OCI-LY1 (cell line): ENCODE measurements at regions not wholly inside any gene's neighbourhood (a gene's known extent, or its start where the extent isn't known, plus 50 kb on each side); places are given as distances from the start of the nearest gene placed in this dataset.

ENCODE experiments used
- H2AFZ ChIP-seq: fragments of 200-600 bp; sonication (generic), shearing (Covaris generic); 2 replicates; pipeline ENCODE4 v1.6.0; 2014; ENCODE audit warnings: antibody characterized with exemption, mild to moderate bottlenecking, low read length
- H3F3A ChIP-seq: fragments of 200-600 bp; sonication (generic), shearing (Covaris generic); 2 replicates; pipeline ENCODE4 v1.6.0; 2014; ENCODE audit warnings: mild to moderate bottlenecking, antibody characterized with exemption, low read length, moderate library complexity; ENCODE audit not compliant: insufficient read depth
- H3K27ac ChIP-seq: fragments of 200-600 bp; sonication (generic); 2 replicates; pipeline ENCODE4 v1.5.1; 2014; ENCODE audit warnings: low read length, mixed run types, mild to moderate bottlenecking, low read depth; ENCODE audit not compliant: poor library complexity, severe bottlenecking
- H3K27me3 ChIP-seq: fragments of 200-600 bp; sonication (generic); 2 replicates; pipeline ENCODE4 v1.6.0; 2014; ENCODE audit warnings: antibody characterized with exemption, mild to moderate bottlenecking, low read length, moderate library complexity; ENCODE audit not compliant: insufficient read depth
- H3K36me3 ChIP-seq: fragments of 200-600 bp; sonication (generic); 2 replicates; pipeline ENCODE4 v1.6.1; 2014; ENCODE audit warnings: mild to moderate bottlenecking, antibody characterized with exemption, low read length, moderate library complexity, mixed read lengths; ENCODE audit not compliant: insufficient read depth
- H3K4me1 ChIP-seq: fragments of 200-600 bp; sonication (generic); 2 replicates; pipeline ENCODE4 v1.5.1; 2014; ENCODE audit warnings: mild to moderate bottlenecking, low read length, moderate library complexity; ENCODE audit not compliant: insufficient read depth, severe bottlenecking
- H3K4me2 ChIP-seq: fragments of 200-600 bp; sonication (generic), shearing (Covaris generic); 2 replicates; pipeline ENCODE4 v1.6.1; 2014; ENCODE audit warnings: low read length
- H3K4me3 ChIP-seq: fragments of 200-600 bp; sonication (generic); 2 replicates; pipeline ENCODE4 v1.5.1; 2014; ENCODE audit warnings: low read length, low read depth, mild to moderate bottlenecking, mixed read lengths; ENCODE audit not compliant: poor library complexity, severe bottlenecking
- H3K79me2 ChIP-seq: fragments of 200-600 bp; shearing (Covaris generic); 2 replicates; pipeline ENCODE4 v1.6.1; 2016; ENCODE audit warnings: mixed run types, low read length, mixed read lengths; ENCODE audit not compliant: insufficient read depth
- H3K9ac ChIP-seq: fragments of 200-600 bp; sonication (generic), shearing (Covaris generic); 2 replicates; pipeline ENCODE4 v1.6.1; 2014; ENCODE audit warnings: mild to moderate bottlenecking, low read length, mixed read lengths
- H3K9me2 ChIP-seq: fragments of 200-600 bp; sonication (generic), shearing (Covaris generic); 2 replicates; pipeline ENCODE4 v1.6.1; 2014; ENCODE audit warnings: low read depth, mild to moderate bottlenecking, low read length, mixed read lengths
- H3K9me3 ChIP-seq: fragments of 200-600 bp; shearing (Covaris generic); 2 replicates; pipeline ENCODE4 v1.6.1; 2014; ENCODE audit warnings: low read length, mixed read lengths
- H4K20me1 ChIP-seq: fragments of 200-600 bp; sonication (generic), shearing (Covaris generic); 2 replicates; pipeline ENCODE4 v1.6.0; 2016; ENCODE audit warnings: mild to moderate bottlenecking, low read length; ENCODE audit not compliant: insufficient read depth
- EZH2 ChIP-seq: fragments of 200-600 bp; sonication (generic), shearing (Covaris generic); IDR thresholded peaks from 2 replicates; pipeline ENCODE4 v1.8.0; 2017; ENCODE audit warnings: borderline replicate concordance, mixed run types, mild to moderate bottlenecking, antibody characterized with exemption, low read length, moderate library complexity, mixed read lengths
- TF ChIP-seq, protein P1 (sequence below): fragments of 200-600 bp; sonication (generic), shearing (Covaris generic); IDR thresholded peaks from 2 replicates; pipeline ENCODE4 v1.5.1; 2017; ENCODE audit warnings: mild to moderate bottlenecking, antibody characterized with exemption, low read length, moderate library complexity, mixed read lengths

DNA sequence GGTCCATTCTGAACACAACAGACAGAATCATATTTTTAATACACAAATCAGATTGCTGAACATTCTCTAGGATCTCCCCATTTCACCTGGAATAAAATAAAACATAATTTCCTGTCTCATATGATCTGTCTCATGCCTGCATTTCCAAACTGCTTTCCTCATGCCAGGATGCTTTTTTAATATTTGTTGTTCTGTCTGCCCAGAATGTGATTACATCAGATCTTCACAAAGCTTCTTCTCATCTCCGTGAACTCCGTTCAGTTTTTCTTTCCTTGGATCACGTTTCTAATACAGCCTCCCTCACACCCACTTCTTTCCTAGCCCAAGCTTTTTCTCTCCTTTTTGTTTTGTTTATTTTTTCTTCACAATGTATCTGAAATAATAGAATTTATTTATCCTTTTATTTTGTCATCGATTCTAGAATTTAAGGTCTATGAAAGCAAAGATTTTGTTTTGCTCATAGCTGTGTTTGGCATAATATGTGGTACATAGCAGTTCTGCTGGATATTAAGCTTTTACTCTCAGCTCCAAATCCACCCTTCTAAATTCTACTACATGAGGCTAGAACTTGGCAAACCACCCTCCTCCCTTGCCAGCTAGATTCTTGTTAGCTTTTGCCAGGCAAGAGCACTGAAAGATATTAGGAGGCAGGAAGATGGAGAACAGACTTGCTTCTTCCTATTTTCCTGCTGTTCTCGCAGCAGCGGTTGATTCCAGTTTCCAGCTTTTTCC is 165.5 kb upstream of the SLIT2 start:
- Histone ChIP-seq H2AFZ (no peak overlapping the region), H3K79me2 (no peaks in the 10 kb centered on the region)

GRCh38 chr4:20085653-20086052 is 166.1 kb upstream of the SLIT2 start:
- Histone ChIP-seq H3K4me1 (no peaks in the 10 kb centered on the region), H3K9me2 (no peaks in the 10 kb centered on the region), H3K9me3 (no peaks in the 10 kb centered on the region), H3K27ac (no peak overlapping the region), H3K4me3 (no peak overlapping the region), H3K4me2 (no peak overlapping the region), H3K79me2 (no peaks in the 10 kb centered on the region), H2AFZ (no peak overlapping the region), H3K27me3 (no peaks in the 10 kb centered on the region), H3F3A (no peaks in the 10 kb centered on the region), H3K36me3 (no peaks in the 10 kb centered on the region), H3K9ac (no peak overlapping the region), H4K20me1 (no peaks in the 10 kb centered on the region)
- no peak for TF ChIP-seq EZH2
- TF ChIP-seq, protein P1, sequence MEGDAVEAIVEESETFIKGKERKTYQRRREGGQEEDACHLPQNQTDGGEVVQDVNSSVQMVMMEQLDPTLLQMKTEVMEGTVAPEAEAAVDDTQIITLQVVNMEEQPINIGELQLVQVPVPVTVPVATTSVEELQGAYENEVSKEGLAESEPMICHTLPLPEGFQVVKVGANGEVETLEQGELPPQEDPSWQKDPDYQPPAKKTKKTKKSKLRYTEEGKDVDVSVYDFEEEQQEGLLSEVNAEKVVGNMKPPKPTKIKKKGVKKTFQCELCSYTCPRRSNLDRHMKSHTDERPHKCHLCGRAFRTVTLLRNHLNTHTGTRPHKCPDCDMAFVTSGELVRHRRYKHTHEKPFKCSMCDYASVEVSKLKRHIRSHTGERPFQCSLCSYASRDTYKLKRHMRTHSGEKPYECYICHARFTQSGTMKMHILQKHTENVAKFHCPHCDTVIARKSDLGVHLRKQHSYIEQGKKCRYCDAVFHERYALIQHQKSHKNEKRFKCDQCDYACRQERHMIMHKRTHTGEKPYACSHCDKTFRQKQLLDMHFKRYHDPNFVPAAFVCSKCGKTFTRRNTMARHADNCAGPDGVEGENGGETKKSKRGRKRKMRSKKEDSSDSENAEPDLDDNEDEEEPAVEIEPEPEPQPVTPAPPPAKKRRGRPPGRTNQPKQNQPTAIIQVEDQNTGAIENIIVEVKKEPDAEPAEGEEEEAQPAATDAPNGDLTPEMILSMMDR, result no peak

More for the DNA sequence above, 165.5 kb upstream of the SLIT2 start:
- Histone ChIP-seq H3K4me3 (no peak overlapping the region), H4K20me1 (no peaks in the 10 kb centered on the region), H3K4me1 (no peaks in the 10 kb centered on the region), H3F3A (no peaks in the 10 kb centered on the region), H3K4me2 (no peak overlapping the region), H3K27me3 (no peaks in the 10 kb centered on the region), H3K36me3 (no peaks in the 10 kb centered on the region), H3K9ac (no peak overlapping the region), H3K27ac (no peak overlapping the region), H3K9me2 (no peaks in the 10 kb centered on the region), H3K9me3 (no peaks in the 10 kb centered on the region)
- TF ChIP-seq, protein P1, result no peak
- TF ChIP-seq EZH2, result no peak

- Histone ChIP-seq H4K20me1 (no peaks in the 10 kb centered on the region), H3F3A (no peaks in the 10 kb centered on the region), H3K4me3 (no peak overlapping the region), H3K36me3 (no peaks in the 10 kb centered on the region), H3K9ac (no peak overlapping the region), H3K27ac (no peak overlapping the region), H3K9me2 (no peaks in the 10 kb centered on the region), H3K79me2 (no peaks in the 10 kb centered on the region), H3K4me1 (no peaks in the 10 kb centered on the region), H3K9me3 (no peaks in the 10 kb centered on the region), H3K27me3 (no peaks in the 10 kb centered on the region), H3K4me2 (no peak overlapping the region), H2AFZ (no peak overlapping the region)
- no peak for TF ChIP-seq EZH2
- TF ChIP-seq, protein P1, result no peak
These were observed 166.5 kb upstream of the SLIT2 start for GRCh38 chr4:20085156-20085555.
